Heart right ventricle (tissue), 16 donors: ENCODE measurements at regions not wholly inside any gene's neighbourhood (a gene's known extent, or its start where the extent isn't known, plus 50 kb on each side); places are given as distances from the start of the nearest gene placed in this dataset.

ENCODE experiments used
- ATAC-seq, 8 donors: fragments of 200-7000 bp; cut with Tn5 transposase; one replicate each; pipeline ENCODE4 v1.9.1; 2020; ENCODE audit warnings: mild to moderate bottlenecking in 8 of 8, moderate library complexity in 8 of 8, moderate number of reproducible peaks in 1 of 8
- DNase-seq, 2 donors: peaks; one replicate each; pipeline ENCODE4 v3.0.0-alpha.2; 2020
- H3K27ac ChIP-seq, 10 donors: fragments of 200-600 bp; sonication (generic) in 2 of 10; one replicate each; pipeline versions ENCODE4 v1.5.0 to v1.8.0; 2020 to 2022; ENCODE audit warnings: mild to moderate bottlenecking in 3 of 10
- H3K27me3 ChIP-seq, 7 donors: fragments of 200-600 bp; one replicate each; pipeline ENCODE4 v1.8.0; 2021 to 2022; ENCODE audit warnings: mild to moderate bottlenecking in 2 of 7
- H3K36me3 ChIP-seq, 9 donors: fragments of 200-600 bp; sonication (generic) in 1 of 9; one replicate each; pipeline versions ENCODE4 v1.5.0 to v1.8.0; 2020 to 2022; ENCODE audit warnings: mild to moderate bottlenecking in 2 of 9
- H3K4me1 ChIP-seq, 9 donors: fragments of 200-600 bp; sonication (generic) in 1 of 9; one replicate each; pipeline versions ENCODE4 v1.5.0 to v1.8.0; 2020 to 2022; ENCODE audit warnings: mild to moderate bottlenecking in 4 of 9
- H3K4me3 ChIP-seq, 10 donors: fragments of 200-600 bp; sonication (generic) in 2 of 10; one replicate each; pipeline versions ENCODE4 v1.5.0 to v1.8.0; 2020 to 2022; ENCODE audit warnings: mild to moderate bottlenecking in 7 of 10, moderate library complexity in 2 of 10
- H3K9me3 ChIP-seq, 11 donors: fragments of 200-600 bp in 10 of 11; sonication (generic) in 2 of 11; one replicate each; pipeline versions ENCODE4 v1.5.0 to v1.8.0; 2013 to 2022; ENCODE audit warnings: mild to moderate bottlenecking in 2 of 11, control low read depth in 1 of 11, moderate library complexity in 1 of 11
- WGBS, 2 donors: extraction: QIAGEN DNeasy Blood & Tissue Kit; methylation state at CpG; one replicate each; pipeline ENCODE4 v1.1.7; 2013; ENCODE audit warnings: inconsistent platforms in 1 of 2; 5-methylcytosine and 5-hydroxymethylcytosine counted together
- intact Hi-C, 10 donors: fragments of 100-400 bp; cut with DNase I; formaldehyde crosslinking; loops; one replicate each; pipeline versions ENCODE4 v1.11.1 to v1.14.2; 2022
- TF ChIP-seq, protein P1 (sequence below), 9 donors: fragments of 200-600 bp; sonication (generic) in 2 of 9; IDR thresholded peaks; one replicate each; pipeline versions ENCODE4 v1.5.0 to v1.8.0; 2021 to 2022; ENCODE audit warnings: antibody characterized with exemption in 9 of 9, mild to moderate bottlenecking in 5 of 9, moderate library complexity in 1 of 9
- donor health status: Arrhythmogenic right ventricular cardiomyopathy.
- donor health status: ischemic (EF 13 %, LVEDD 7.1; RV severe dilation, severe dysfunction).
- donor health status: healthy with polysubstance abuse.
- donor health status: DM: no; HTN: yes; CAD: no.
- donor health status: DM: no; HTN: no; CAD: no.
- donor health status: ischemic (EF 25% LVEDD 6.9; RV normal size, moderate dysfunction).
- donor health status: ischemic (EF 25% LVEDD 5.7; RV mildly dilated, moderate dysfunction).
- donor health status: healthy.
- donor health status: DM: yes; HTN: yes; CAD: no.
- donor health status: Ischemic cardiomyopathy.
- donor health status: ischemic (EF 35%, LVEDD 5.7; RV mildly dilated, moderate dysfunction).
- donor health status: nonischemic (EF 11% LVEDD 7.7; RV severe dilation, severe dysfunction).
- donor health status: DM: yes; HTN: yes; CAD: no.
- donor health status: PGD.
- donor health status: ischemic (EF 29% LVEDD 5.4; RV normal size, mild dysfunction).
- donor health status: nonischemic (EF 23%, LVEDD 6.1; RV moderate dilation, normal function).

DNA sequence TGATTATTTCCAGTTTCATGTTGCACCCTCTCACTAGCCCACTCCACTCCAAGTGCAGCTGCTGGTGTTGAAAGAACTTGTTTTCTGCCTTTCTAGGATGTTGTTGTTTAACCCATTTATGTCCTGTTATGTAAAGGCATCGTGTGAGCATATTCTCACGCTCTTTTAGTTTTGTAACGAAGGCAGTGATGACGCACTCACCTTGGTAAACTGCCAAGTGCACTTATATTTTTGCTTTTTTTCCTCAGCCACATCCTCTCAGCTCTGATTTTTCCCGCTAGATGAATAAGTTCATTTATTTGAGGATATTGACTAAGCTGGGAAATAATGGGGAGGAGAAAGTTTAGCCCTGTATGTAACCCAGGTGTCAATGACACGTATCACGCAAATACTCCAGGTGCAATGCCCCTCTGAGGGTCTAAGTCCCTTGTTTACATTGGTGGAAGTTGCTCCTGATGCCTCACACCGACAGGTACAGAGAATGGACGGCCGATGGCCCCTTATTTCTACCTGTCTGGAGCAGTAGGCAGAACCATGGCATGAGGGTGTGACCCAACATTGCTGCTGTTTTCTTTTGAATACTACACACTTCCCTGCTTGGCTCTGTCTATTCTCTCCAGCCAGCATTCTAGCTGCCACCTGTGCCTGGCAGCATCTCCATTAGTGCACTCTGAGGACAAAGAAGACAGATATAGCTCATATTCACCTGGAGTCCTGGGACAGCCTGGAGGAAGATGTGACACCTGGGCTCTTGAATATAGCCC is 132.7 kb upstream of the SLC24A3 start:
- 67 to 68% methylated on average over 10 of the region's 10 CpGs for WGBS, 2 donors

DNA sequence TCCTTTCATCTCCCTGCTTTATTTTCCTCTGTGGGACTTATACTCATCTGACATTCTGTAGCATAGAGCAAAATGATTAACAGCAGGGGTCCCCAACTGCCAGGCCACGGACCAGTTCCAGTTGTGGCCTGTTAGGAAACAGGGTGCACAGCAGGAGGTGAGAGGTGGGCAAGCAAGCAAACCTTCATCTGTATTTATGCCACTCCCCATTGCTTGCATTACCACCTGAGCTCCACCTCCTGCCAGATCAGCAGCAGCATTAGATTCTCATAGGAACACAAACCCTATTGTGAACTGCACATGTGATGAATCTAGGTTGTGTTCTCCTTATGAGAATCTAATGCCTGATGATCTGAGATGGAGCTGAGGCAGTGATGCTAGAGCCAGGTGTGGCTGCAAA is 130.5 kb upstream of the SLC24A3 start:
- H3K4me3 ChIP-seq = no peak overlapping the region
- H3K4me1 ChIP-seq = no peaks in the 10 kb centered on the region
- ATAC-seq (no peak), DNase-seq (no peak)
- intact Hi-C loops = no loop called here
- H3K27me3 ChIP-seq = no peaks in the 10 kb centered on the region
- H3K27ac ChIP-seq = no peak overlapping the region
- no peaks in the 10 kb centered on the region for H3K36me3 ChIP-seq
- TF ChIP-seq, protein P1, sequence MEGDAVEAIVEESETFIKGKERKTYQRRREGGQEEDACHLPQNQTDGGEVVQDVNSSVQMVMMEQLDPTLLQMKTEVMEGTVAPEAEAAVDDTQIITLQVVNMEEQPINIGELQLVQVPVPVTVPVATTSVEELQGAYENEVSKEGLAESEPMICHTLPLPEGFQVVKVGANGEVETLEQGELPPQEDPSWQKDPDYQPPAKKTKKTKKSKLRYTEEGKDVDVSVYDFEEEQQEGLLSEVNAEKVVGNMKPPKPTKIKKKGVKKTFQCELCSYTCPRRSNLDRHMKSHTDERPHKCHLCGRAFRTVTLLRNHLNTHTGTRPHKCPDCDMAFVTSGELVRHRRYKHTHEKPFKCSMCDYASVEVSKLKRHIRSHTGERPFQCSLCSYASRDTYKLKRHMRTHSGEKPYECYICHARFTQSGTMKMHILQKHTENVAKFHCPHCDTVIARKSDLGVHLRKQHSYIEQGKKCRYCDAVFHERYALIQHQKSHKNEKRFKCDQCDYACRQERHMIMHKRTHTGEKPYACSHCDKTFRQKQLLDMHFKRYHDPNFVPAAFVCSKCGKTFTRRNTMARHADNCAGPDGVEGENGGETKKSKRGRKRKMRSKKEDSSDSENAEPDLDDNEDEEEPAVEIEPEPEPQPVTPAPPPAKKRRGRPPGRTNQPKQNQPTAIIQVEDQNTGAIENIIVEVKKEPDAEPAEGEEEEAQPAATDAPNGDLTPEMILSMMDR (IDR thresholded peaks at IDR 0.05) = no peak
- 65 to 69% methylated on average over 1 of the region's 1 CpG for WGBS, 2 donors
- H3K9me3 ChIP-seq = no peaks in the 10 kb centered on the region

More for the DNA sequence above, 132.7 kb upstream of the SLC24A3 start:
- Histone ChIP-seq H3K27ac (no peak overlapping the region), H3K9me3 (no peaks in the 10 kb centered on the region), H3K4me3 (no peak overlapping the region), H3K36me3 (no peaks in the 10 kb centered on the region), H3K27me3 (no peaks in the 10 kb centered on the region), H3K4me1 (peaks cover 0 to 7% (median 0%) of the 10 kb centered on the region in 9 donors)
- ATAC-seq = no peak
- TF ChIP-seq, protein P1 (IDR thresholded peaks at IDR 0.05) = no peak
- no peak for DNase-seq
- intact Hi-C loops = no loop called here

DNA sequence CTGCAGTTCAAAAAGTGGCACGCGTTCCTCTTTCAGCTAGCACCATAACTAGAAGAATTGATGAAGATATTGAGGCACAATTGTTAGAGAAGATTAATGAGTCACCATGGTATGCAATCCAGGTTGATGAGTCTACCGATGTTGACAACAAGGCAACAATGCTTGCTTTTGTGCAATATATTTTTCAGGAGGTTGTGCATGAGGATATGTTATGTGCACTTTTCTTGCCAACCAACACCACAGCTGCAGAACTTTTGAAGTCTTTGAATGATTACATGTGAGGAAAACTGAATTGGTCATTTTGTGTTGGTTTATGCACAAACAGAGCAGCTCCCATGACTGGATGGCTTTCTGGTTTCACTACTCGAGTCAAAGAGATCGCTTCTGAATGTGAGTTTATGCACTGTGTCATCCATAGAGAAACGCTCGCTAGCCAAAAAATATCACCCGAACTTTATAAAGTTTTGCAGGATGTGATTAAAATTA is 129.3 kb upstream of the SLC24A3 start:
- H3K27ac ChIP-seq = no peak overlapping the region
- H3K27me3 ChIP-seq = no peaks in the 10 kb centered on the region
- intact Hi-C loops = no loop called here
- H3K4me1 ChIP-seq = no peaks in the 10 kb centered on the region
- DNase-seq = no peak
- no peaks in the 10 kb centered on the region for H3K36me3 ChIP-seq
- H3K4me3 ChIP-seq = no peak overlapping the region
- whole genome bisulfite sequencing, 2 donors = 80 to 83% methylated on average over 8 of the region's 8 CpGs
- ATAC-seq = no peak
- H3K9me3 ChIP-seq = no peaks in the 10 kb centered on the region
- TF ChIP-seq, protein P1 (IDR thresholded peaks at IDR 0.05) = no peak

DNA sequence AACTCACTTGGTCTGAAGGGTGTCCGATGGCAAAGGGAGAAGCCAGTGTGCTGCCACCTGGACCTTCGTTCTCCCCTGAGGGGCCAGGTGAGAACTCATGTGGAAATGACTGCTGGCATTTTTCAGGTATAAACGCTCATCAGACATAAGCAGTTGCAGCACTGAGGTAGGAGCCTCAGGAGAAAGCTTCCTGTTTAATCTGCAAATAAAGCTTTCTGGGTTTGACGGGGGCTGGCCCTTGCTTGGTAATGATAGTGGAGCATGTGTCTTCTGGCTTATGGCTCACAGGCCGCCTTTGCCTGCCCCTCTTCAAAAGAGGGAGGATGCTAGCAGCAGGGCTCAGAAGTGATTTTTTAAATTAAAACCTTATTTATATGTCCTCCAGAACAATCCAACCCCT is 122.1 kb upstream of the SLC24A3 start:
- intact Hi-C loops = no loop called here
- Histone ChIP-seq H3K4me1 (no peaks in the 10 kb centered on the region), H3K27ac (no peak overlapping the region), H3K27me3 (peaks cover 0 to 3% (median 0%) of the 10 kb centered on the region in 7 donors), H3K9me3 (no peaks in the 10 kb centered on the region), H3K36me3 (no peaks in the 10 kb centered on the region), H3K4me3 (no peak overlapping the region)
- ATAC-seq (no peak), DNase-seq (no peak)
- TF ChIP-seq, protein P1 (IDR thresholded peaks at IDR 0.05) = no peak
- WGBS, 2 donors = 79 to 90% methylated on average over 5 of the region's 5 CpGs
